ENCODE measurements at regions not wholly inside any gene's neighbourhood (a gene's known extent, or its start where the extent isn't known, plus 50 kb on each side); places are given as distances from the start of the nearest gene placed in this dataset.

GRCh38 chr3:82745544-82745943, 984.1 kb upstream of the GBE1 start:
- ChIA-PET POLR2A (no interaction called here), CTCF (interaction anchor here in 1 of 2 donors (0.7 kb wide), 1 partner anchor 1999 kb away, joined by 3 read pairs; no protein-coding TSS in a partner anchor)
- H3K27me3 Mint-ChIP-seq, result no peaks in the 10 kb centered on the region
- no peaks in the 10 kb centered on the region for H3K4me1 Mint-ChIP-seq
- Histone ChIP-seq H3K27me3 (replicated peaks in 1 of 2; ENCODE audit: control insufficient read depth in 2 of 2, extremely low read depth in 1 of 2, insufficient read depth in 2 of 2, low read length in 1 of 2) (no peaks in the 10 kb centered on the region), H3K36me3 (ENCODE audit: control insufficient read depth in 2 of 2, extremely low read depth in 1 of 2, insufficient read depth in 1 of 2, low read length in 1 of 2) (no peaks in the 10 kb centered on the region), H3K27ac (ENCODE audit: low read length) (no peak overlapping the region), H3K9me3 (no peaks in the 10 kb centered on the region), H3K4me3 (ENCODE audit: control insufficient read depth in 1 of 2, extremely low read depth in 1 of 2, low read length in 1 of 2) (no peak overlapping the region), H3K4me1 (ENCODE audit: control insufficient read depth in 1 of 2, extremely low read depth in 1 of 2, insufficient read depth in 2 of 2, low read length in 2 of 2) (no peaks in the 10 kb centered on the region)
- H3K27ac Mint-ChIP-seq, result no peak overlapping the region
- ATAC-seq (replicated peaks in 1 of 4), result no peak
- H3K4me3 Mint-ChIP-seq, result no peak overlapping the region
- WGBS (ENCODE audit: insufficient coverage), result no CpG with 5 or more reads among the region's 1 CpG
- no peaks in the 10 kb centered on the region for H3K36me3 Mint-ChIP-seq
- peaks cover 4 to 21% (median 17%) of the 10 kb centered on the region in 3 donors for H3K9me3 Mint-ChIP-seq
- DNase-seq, result no peak

- DNase-seq (no peak), ATAC-seq (replicated peaks in 1 of 4) (no peak)
- no peak overlapping the region for H3K27ac ChIP-seq (ENCODE audit: low read length)
- ChIA-PET CTCF (no interaction called here), POLR2A (no interaction called here)
- Mint-ChIP-seq H3K9me3 (peaks cover 9 to 27% (median 12%) of the 10 kb centered on the region in 3 donors), H3K27ac (no peak overlapping the region), H3K4me3 (no peak overlapping the region), H3K27me3 (no peaks in the 10 kb centered on the region), H3K36me3 (no peaks in the 10 kb centered on the region), H3K4me1 (no peaks in the 10 kb centered on the region)
- H3K4me3 ChIP-seq (ENCODE audit: control insufficient read depth in 1 of 2, extremely low read depth in 1 of 2, low read length in 1 of 2), result no peak overlapping the region
- no peaks in the 10 kb centered on the region for H3K36me3 ChIP-seq (ENCODE audit: control insufficient read depth in 2 of 2, extremely low read depth in 1 of 2, insufficient read depth in 1 of 2, low read length in 1 of 2)
- no peaks in the 10 kb centered on the region for H3K9me3 ChIP-seq
- no peaks in the 10 kb centered on the region for H3K27me3 ChIP-seq (replicated peaks in 1 of 2; ENCODE audit: control insufficient read depth in 2 of 2, extremely low read depth in 1 of 2, insufficient read depth in 2 of 2, low read length in 1 of 2)
- no peaks in the 10 kb centered on the region for H3K4me1 ChIP-seq (ENCODE audit: control insufficient read depth in 1 of 2, extremely low read depth in 1 of 2, insufficient read depth in 2 of 2, low read length in 2 of 2)
- 93% methylated on average over 5 of the region's 5 CpGs for WGBS (ENCODE audit: insufficient coverage)
These were observed 981.8 kb upstream of the GBE1 start for GRCh38 chr3:82743196-82743595.

GRCh38 chr3:82741346-82741745, 979.9 kb upstream of the GBE1 start:
- CTCF ChIA-PET, result no interaction called here
- no peak overlapping the region for H3K27ac Mint-ChIP-seq
- ATAC-seq (replicated peaks in 1 of 4) (no peak), DNase-seq (no peak)
- peaks cover 11 to 21% (median 14%) of the 10 kb centered on the region in 3 donors for H3K9me3 Mint-ChIP-seq
- POLR2A ChIA-PET, result no interaction called here
- Histone ChIP-seq H3K4me1 (ENCODE audit: control insufficient read depth in 1 of 2, extremely low read depth in 1 of 2, insufficient read depth in 2 of 2, low read length in 2 of 2) (no peaks in the 10 kb centered on the region), H3K9me3 (no peaks in the 10 kb centered on the region), H3K4me3 (ENCODE audit: control insufficient read depth in 1 of 2, extremely low read depth in 1 of 2, low read length in 1 of 2) (no peak overlapping the region), H3K27ac (ENCODE audit: low read length) (no peak overlapping the region), H3K27me3 (replicated peaks in 1 of 2; ENCODE audit: control insufficient read depth in 2 of 2, extremely low read depth in 1 of 2, insufficient read depth in 2 of 2, low read length in 1 of 2) (no peaks in the 10 kb centered on the region), H3K36me3 (ENCODE audit: control insufficient read depth in 2 of 2, extremely low read depth in 1 of 2, insufficient read depth in 1 of 2, low read length in 1 of 2) (no peaks in the 10 kb centered on the region)
- H3K4me1 Mint-ChIP-seq, result no peaks in the 10 kb centered on the region
- no peak overlapping the region for H3K4me3 Mint-ChIP-seq
- no CpG with 5 or more reads among the region's 2 CpGs for whole genome bisulfite sequencing (ENCODE audit: insufficient coverage)
- no peaks in the 10 kb centered on the region for H3K27me3 Mint-ChIP-seq
- no peaks in the 10 kb centered on the region for H3K36me3 Mint-ChIP-seq

GRCh38 chr3:82739390-82739789, 977.9 kb upstream of the GBE1 start:
- CTCF ChIA-PET, result no interaction called here
- H3K36me3 ChIP-seq (ENCODE audit: control insufficient read depth in 2 of 2, extremely low read depth in 1 of 2, insufficient read depth in 1 of 2, low read length in 1 of 2), result no peaks in the 10 kb centered on the region
- no peak overlapping the region for H3K4me3 Mint-ChIP-seq
- H3K4me3 ChIP-seq (ENCODE audit: control insufficient read depth in 1 of 2, extremely low read depth in 1 of 2, low read length in 1 of 2), result no peak overlapping the region
- H3K4me1 Mint-ChIP-seq, result no peaks in the 10 kb centered on the region
- H3K27ac ChIP-seq (ENCODE audit: low read length), result no peak overlapping the region
- POLR2A ChIA-PET, result no interaction called here
- DNase-seq, result no peak
- H3K4me1 ChIP-seq (ENCODE audit: control insufficient read depth in 1 of 2, extremely low read depth in 1 of 2, insufficient read depth in 2 of 2, low read length in 2 of 2), result no peaks in the 10 kb centered on the region
- no peaks in the 10 kb centered on the region for H3K9me3 ChIP-seq
- H3K27ac Mint-ChIP-seq, result no peak overlapping the region
- no peaks in the 10 kb centered on the region for H3K27me3 Mint-ChIP-seq
- peaks cover 4 to 13% (median 11%) of the 10 kb centered on the region in 3 donors for H3K9me3 Mint-ChIP-seq
- WGBS (ENCODE audit: insufficient coverage), result no CpG with 5 or more reads among the region's 1 CpG
- H3K36me3 Mint-ChIP-seq, result no peaks in the 10 kb centered on the region
- ATAC-seq (replicated peaks in 1 of 4), result no peak
- H3K27me3 ChIP-seq (replicated peaks in 1 of 2; ENCODE audit: control insufficient read depth in 2 of 2, extremely low read depth in 1 of 2, insufficient read depth in 2 of 2, low read length in 1 of 2), result no peaks in the 10 kb centered on the region

- ChIA-PET CTCF (no interaction called here), POLR2A (no interaction called here)
- Histone ChIP-seq H3K36me3 (ENCODE audit: control insufficient read depth in 2 of 2, extremely low read depth in 1 of 2, insufficient read depth in 1 of 2, low read length in 1 of 2) (no peaks in the 10 kb centered on the region), H3K27ac (ENCODE audit: low read length) (no peak overlapping the region), H3K27me3 (replicated peaks in 1 of 2; ENCODE audit: control insufficient read depth in 2 of 2, extremely low read depth in 1 of 2, insufficient read depth in 2 of 2, low read length in 1 of 2) (no peaks in the 10 kb centered on the region), H3K9me3 (no peaks in the 10 kb centered on the region), H3K4me3 (ENCODE audit: control insufficient read depth in 1 of 2, extremely low read depth in 1 of 2, low read length in 1 of 2) (no peak overlapping the region), H3K4me1 (ENCODE audit: control insufficient read depth in 1 of 2, extremely low read depth in 1 of 2, insufficient read depth in 2 of 2, low read length in 2 of 2) (no peaks in the 10 kb centered on the region)
- no peaks in the 10 kb centered on the region for H3K36me3 Mint-ChIP-seq
- no peaks in the 10 kb centered on the region for H3K4me1 Mint-ChIP-seq
- H3K27ac Mint-ChIP-seq, result no peak overlapping the region
- H3K27me3 Mint-ChIP-seq, result no peaks in the 10 kb centered on the region
- H3K9me3 Mint-ChIP-seq, result peaks cover 4 to 13% (median 5%) of the 10 kb centered on the region in 3 donors
- DNase-seq, result no peak
- ATAC-seq (replicated peaks in 1 of 4), result no peak
- 33% methylated on average over 1 of the region's 5 CpGs for WGBS (ENCODE audit: insufficient coverage)
- no peak overlapping the region for H3K4me3 Mint-ChIP-seq
These were observed 975.3 kb upstream of the GBE1 start for GRCh38 chr3:82736696-82737277.

GRCh38 chr3:82715091-82715856, 953.8 kb upstream of the GBE1 start:
- no peak for DNase-seq
- WGBS (ENCODE audit: insufficient coverage), result 97% methylated on average over 34 of the region's 53 CpGs
- H3K27me3 ChIP-seq (replicated peaks in 1 of 2; ENCODE audit: control insufficient read depth in 2 of 2, extremely low read depth in 1 of 2, insufficient read depth in 2 of 2, low read length in 1 of 2), result no peaks in the 10 kb centered on the region
- no peaks in the 10 kb centered on the region for H3K9me3 ChIP-seq
- H3K27ac ChIP-seq (ENCODE audit: low read length), result no peak overlapping the region
- no peaks in the 10 kb centered on the region for H3K4me1 ChIP-seq (ENCODE audit: control insufficient read depth in 1 of 2, extremely low read depth in 1 of 2, insufficient read depth in 2 of 2, low read length in 2 of 2)
- ATAC-seq (replicated peaks in 1 of 4), result no peak
- no peaks in the 10 kb centered on the region for H3K36me3 ChIP-seq (ENCODE audit: control insufficient read depth in 2 of 2, extremely low read depth in 1 of 2, insufficient read depth in 1 of 2, low read length in 1 of 2)
- no peak overlapping the region for H3K27ac Mint-ChIP-seq
- no peak overlapping the region for H3K4me3 ChIP-seq (ENCODE audit: control insufficient read depth in 1 of 2, extremely low read depth in 1 of 2, low read length in 1 of 2)
- no peaks in the 10 kb centered on the region for H3K4me1 Mint-ChIP-seq
- H3K9me3 Mint-ChIP-seq, result peaks cover 8 to 30% (median 14%) of the 10 kb centered on the region in 3 donors
- POLR2A ChIA-PET, result no interaction called here
- H3K36me3 Mint-ChIP-seq, result no peaks in the 10 kb centered on the region
- H3K4me3 Mint-ChIP-seq, result no peak overlapping the region
- CTCF ChIA-PET, result no interaction called here
- no peaks in the 10 kb centered on the region for H3K27me3 Mint-ChIP-seq
